CD1c-positive myeloid dendritic cell (primary cell): ENCODE measurements at regions not wholly inside any gene's neighbourhood (a gene's known extent, or its start where the extent isn't known, plus 50 kb on each side); places are given as distances from the start of the nearest gene placed in this dataset.
"Not testable (repeated sequence)": the region's sequence is repeated elsewhere in the genome, so short reads cannot be mapped to it uniquely, and the experiment has no call there.

Experiments used
- DNase-seq: peaks from one replicate; pipeline ENCODE4 v3.0.0-alpha.2; 2016; ENCODE audit errors: extremely low spot score

DNA sequence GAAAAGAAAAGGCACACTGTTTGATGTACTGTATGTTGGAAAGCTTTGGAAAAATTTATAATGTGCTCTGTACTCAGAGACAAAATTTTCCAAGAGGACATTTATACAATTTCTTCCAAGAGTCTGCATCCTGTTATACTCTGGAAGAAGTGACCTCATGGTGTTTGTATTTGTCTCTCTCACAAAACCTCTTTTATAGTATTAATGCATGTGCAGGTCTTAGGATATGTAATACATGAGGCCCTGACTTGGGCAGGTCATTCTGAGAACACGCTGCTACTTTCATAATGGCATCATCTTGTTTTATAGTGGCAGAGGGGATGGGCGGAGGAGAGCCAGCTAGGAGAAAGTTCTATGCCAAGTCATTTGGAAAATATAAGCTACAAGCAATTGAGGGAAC lies 72.0 kb upstream of the P3H2 start:
- DNase-seq: no peak

DNA sequence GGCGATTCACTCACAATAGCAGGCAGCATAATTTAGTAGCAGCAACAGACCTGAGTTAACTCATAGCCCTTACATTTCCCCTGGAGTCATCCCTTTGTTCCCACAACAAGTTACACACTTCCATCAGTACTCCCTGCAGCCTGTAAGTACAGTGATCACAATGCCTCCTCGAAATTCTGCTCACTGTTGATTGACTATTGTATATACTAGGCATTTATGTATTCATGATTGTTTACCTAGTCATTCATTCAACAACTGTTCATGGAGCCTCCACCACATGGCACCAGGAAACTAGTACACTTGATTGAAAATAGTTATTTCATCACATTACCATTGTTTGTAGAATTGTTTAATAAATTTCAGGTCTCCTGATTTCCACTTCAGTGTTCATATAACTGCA lies 71.4 kb upstream of the P3H2 start:
- DNase-seq: no peak

DNA sequence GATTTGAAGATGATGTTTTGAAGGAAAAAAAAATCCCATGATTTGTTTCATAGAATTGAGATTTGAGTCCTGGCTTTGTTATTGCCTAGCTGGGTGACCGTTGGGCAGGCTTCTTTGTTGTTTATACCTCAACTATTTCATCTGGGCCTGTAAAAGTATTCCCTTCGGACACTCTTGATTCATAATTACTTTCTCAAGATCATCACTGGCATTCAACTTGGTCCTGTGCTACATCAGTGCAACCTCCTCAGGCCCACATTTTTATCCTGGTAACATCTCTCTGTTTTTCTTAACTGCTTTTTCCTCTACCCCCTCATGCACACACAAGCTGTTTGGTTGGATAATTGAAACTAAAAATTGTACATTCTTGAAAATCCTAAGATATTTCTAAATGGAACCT lies 67.5 kb upstream of the P3H2 start:
- no peak for DNase-seq

DNA sequence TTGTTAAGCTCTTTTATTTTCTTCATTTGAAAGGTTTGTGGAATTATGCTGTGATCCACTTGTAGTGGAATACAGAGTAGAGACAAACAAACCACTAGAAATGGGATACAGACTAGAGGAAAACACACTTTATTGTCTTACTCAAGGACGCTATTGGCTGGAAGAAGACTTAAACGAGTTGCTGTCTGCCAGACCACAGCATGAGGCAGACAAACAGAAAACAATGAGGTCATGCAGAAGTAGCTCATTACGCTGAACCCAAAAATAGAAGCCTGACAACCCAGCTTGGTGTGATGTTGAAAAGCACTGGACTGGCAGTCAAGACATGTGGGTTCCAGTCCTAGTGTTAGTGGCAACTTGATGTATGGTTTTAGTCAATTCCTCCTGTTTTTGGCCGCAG lies 62.4 kb upstream of the P3H2 start:
- no peak for DNase-seq

DNA sequence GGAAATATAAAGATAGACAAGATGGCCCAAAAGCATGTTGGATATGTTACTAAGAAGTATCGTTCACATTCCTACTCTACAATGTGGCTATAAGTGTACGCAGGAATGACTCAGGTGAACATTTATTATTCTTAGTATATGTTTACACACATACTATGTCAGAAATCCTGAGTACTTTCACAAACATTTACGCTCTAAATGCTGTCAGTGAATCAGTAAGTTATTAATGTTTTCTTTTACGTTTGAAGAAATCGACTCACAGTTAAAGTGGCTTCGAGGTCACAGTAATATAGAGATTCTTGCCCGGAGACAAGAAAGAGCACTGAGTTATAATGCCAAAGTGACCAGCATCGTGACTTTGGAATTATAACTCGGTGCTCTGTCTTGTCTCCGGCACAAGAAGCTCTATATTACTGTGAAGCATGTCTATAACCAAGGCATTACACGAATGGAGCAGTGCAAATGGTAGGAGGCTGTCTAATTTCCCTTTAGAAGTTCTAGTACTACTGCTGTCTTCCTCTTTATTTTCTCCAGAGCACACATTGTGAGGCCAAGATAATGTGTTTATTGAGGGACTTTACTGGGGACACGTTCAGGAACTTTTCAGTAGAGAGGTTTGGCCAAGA lies 61.8 kb upstream of the P3H2 start:
- DNase-seq: no peak

DNA sequence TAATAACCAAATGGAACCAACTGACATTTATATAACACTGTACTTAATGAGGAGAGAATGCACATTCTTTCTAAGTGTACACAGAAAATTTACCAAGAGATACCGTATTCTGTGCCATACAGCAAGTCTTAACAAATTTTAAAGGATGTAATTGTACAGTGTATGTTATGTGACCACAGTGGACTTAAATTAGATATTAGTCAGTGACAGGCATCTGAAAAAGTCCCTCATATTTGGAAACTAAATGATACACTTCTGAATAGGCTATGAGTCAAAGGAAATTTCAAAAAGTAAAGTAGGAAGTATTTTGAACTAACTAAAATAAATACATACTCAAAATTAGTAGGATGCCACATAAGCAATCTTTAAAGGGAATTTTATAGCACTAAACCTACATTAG lies 59.6 kb upstream of the P3H2 start:
- DNase-seq: no peak

DNA sequence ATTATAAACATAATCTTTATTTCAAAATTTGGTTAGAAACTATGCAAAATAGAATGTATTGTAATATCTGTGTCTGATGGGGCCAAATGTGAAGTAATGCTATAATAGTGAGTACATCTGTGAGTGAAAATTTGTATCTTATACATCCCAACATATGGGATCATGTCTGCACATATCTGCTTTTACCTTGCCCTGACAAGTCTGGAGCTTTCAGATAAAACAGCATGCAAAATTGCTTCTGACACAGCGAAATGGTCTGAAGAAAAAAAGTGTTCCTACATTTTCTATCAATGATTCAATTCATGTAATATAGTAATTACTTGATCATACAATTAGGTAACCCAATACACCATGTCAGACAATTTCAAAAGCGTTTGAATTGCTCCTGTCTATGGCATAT lies 58.1 kb upstream of the P3H2 start:
- DNase-seq: no peak

DNA sequence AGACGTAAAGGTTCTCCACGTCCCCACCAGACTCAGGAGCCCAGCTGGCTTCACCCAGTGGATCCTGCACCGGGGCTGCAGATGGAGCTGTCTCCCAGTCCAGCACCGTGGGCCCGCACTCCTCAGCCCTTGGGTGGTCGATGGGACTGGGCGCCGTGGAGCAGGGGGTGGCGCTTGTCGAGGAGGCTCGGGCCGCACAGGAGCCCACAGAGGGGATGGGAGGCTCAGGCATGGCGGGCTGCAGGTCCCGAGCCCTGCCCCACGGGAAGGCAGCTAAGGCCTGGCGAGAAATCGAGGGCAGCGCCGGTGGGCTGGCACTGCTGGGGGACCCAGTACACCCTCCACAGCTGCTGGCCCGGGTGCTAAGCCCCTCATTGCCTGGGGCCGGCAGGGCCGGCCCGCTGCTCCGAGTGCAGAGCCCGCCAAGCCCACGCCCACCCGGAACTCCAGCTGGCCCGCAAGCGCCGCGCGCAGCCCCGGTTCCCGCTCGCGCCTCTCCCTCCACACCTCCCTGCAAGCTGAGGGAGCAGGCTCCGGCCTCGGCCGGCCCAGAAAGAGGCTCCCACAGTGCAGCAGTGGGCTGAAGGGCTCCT lies 56.3 kb upstream of the P3H2 start:
- not testable (repeated sequence) for DNase-seq

DNA sequence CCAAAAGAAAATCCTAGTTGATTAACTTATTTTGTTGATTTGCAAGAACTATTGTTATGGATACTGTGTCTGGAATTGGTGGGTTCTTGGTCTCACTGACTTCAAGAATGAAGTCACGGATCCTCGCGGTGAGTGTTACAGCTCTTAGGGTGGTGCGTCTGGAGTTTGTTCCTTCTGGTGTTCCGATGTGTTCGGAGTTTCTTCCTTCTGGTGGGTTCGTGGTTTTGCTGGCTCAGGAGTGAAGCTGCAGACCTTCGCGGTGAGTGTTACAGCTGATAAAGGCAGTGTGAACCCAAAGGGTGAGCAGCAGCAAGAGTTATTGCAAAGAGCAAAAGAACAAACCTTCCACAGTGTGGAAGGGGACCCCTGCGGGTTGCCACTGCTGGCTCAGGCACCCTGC lies 55.4 kb upstream of the P3H2 start:
- DNase-seq: not testable (repeated sequence)

DNA sequence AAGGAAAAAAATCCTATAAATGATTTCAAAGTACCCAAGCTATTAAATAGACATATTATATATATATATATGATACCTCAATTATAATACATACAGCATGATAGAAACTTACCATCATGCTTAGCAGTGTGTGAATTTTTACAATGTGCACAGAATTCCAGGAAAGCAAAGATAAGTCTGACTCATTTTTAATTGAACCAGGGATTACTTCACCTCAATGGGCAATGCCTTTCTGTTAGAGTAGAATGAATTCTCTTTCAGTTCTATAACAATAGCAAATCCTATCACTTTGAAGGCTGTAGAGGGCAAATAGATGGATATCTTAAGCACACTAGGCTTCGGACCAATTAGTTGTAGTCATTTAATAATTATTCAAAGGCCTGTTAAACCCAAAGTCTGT lies 54.8 kb upstream of the P3H2 start:
- no peak for DNase-seq

DNA sequence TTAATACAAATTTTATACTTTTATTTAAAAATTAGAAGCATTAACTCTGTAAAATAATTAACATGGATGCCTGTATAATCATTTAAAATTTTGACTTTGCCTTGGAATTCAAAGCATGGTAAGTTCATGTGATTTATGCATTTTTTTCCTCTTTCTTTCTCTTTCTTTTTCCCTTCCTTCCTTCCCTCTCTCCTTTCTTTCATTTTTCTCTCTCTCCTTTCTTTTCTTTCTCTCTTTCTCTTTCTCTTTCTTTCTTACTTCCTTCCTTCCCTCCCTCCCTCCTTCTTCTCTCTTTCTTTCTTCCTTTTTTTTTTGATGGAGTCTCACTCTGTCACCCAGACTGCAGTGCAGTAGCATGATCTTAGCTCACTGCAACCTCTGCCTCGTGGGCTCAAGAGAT lies 53.8 kb upstream of the P3H2 start:
- no peak for DNase-seq

DNA sequence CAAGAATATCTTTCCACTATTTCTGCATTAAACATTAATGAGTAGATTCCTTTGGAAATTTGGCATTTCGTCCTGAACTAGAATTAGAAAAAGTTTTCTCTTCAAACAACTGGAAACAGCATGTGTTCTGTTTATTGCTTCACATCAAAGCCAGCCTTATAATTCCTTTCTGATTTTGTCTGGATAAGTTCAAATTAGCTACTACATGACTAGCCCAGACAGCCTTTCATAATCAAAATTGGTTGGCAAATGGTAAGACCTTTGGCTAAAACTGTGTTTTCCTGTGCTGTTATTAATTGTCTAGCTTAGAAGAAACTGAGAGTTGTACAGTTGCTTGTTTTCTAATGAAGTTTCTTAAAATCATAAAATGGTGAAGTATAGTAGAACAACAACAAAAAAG lies 52.7 kb upstream of the P3H2 start:
- no peak for DNase-seq

DNA sequence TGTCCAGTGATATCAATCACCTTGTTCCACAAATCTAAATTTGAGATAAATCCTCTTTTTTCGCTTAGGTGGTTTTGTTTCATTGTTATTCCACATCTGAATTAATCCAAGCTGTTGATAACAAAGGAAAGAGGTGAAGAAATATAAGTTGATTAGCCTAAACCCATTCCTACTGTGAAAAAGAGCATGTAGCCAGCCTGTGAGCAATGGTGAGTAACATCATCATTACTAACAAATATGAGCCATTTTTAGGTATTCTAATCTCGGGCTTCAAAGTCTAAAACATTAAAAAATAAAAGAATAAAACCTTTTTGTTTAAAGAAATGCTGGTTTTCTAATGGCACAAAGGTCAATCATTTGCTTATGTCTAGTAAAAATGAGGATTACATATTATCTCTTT lies 52.1 kb upstream of the P3H2 start:
- no peak for DNase-seq
